ENCODE measurements at regions not wholly inside any gene's neighbourhood (a gene's known extent, or its start where the extent isn't known, plus 50 kb on each side); places are given as distances from the start of the nearest gene placed in this dataset.

GRCh38 chr16:27717726-27718125 lies 167.8 kb downstream of the KATNIP start:
- Histone ChIP-seq H4K5ac (ENCODE audit: low read length) (no peak overlapping the region), H3K4me1 (ENCODE audit: control insufficient read depth, low read depth, low read length) (no peaks in the 10 kb centered on the region), H3K79me2 (ENCODE audit: control insufficient read depth, insufficient read depth, low read length) (no peaks in the 10 kb centered on the region), H3K4me2 (ENCODE audit: low read length) (no peak overlapping the region), H2AK5ac (ENCODE audit: low read length) (no peak overlapping the region), H3K18ac (ENCODE audit: low read length) (no peak overlapping the region), H3K36me3 (ENCODE audit: control insufficient read depth, insufficient read depth, low read length) (no peaks in the 10 kb centered on the region), H2BK5ac (ENCODE audit: low read length) (no peak overlapping the region), H3K27ac (ENCODE audit: low read depth, low read length) (no peak overlapping the region), H3K4ac (ENCODE audit: low read depth, low read length) (no peak overlapping the region), H2BK120ac (ENCODE audit: low read depth, low read length) (no peak overlapping the region), H3K4me3 (ENCODE audit: low read length) (no peak overlapping the region), H3K23ac (ENCODE audit: low read length) (no peak overlapping the region), H3K56ac (ENCODE audit: low read length) (no peak overlapping the region), H3K79me1 (ENCODE audit: low read length) (no peaks in the 10 kb centered on the region), H2BK15ac (replicated peaks; ENCODE audit: low read depth) (no peak overlapping the region), H4K8ac (ENCODE audit: low read depth, low read length) (no peak overlapping the region), H3K27me3 (ENCODE audit: insufficient read depth, low read length, poor library complexity) (no peaks in the 10 kb centered on the region), H3K9ac (ENCODE audit: low read length) (no peak overlapping the region)
- no CpG with 5 or more reads among the region's 2 CpGs for WGBS (ENCODE audit: extremely low coverage, insufficient coverage, low lambda C conversion rate)
- no peak for DNase-seq

- Histone ChIP-seq H3K4me1 (ENCODE audit: control insufficient read depth, low read depth, low read length) (no peaks in the 10 kb centered on the region), H3K79me1 (ENCODE audit: low read length) (no peaks in the 10 kb centered on the region), H3K27ac (ENCODE audit: low read depth, low read length) (no peak overlapping the region), H3K36me3 (ENCODE audit: control insufficient read depth, insufficient read depth, low read length) (no peaks in the 10 kb centered on the region), H3K79me2 (ENCODE audit: control insufficient read depth, insufficient read depth, low read length) (no peaks in the 10 kb centered on the region), H4K5ac (ENCODE audit: low read length) (no peak overlapping the region), H3K27me3 (ENCODE audit: insufficient read depth, low read length, poor library complexity) (no peaks in the 10 kb centered on the region), H3K56ac (ENCODE audit: low read length) (no peak overlapping the region), H2BK15ac (replicated peaks; ENCODE audit: low read depth) (no peak overlapping the region), H4K8ac (ENCODE audit: low read depth, low read length) (no peak overlapping the region), H3K4me3 (ENCODE audit: low read length) (no peak overlapping the region), H3K18ac (ENCODE audit: low read length) (no peak overlapping the region), H3K9ac (ENCODE audit: low read length) (no peak overlapping the region), H3K4me2 (ENCODE audit: low read length) (no peak overlapping the region), H3K23ac (ENCODE audit: low read length) (no peak overlapping the region), H3K4ac (ENCODE audit: low read depth, low read length) (no peak overlapping the region), H2AK5ac (ENCODE audit: low read length) (no peak overlapping the region), H2BK120ac (ENCODE audit: low read depth, low read length) (no peak overlapping the region), H2BK5ac (ENCODE audit: low read length) (no peak overlapping the region)
- DNase-seq, result no peak
- WGBS (ENCODE audit: extremely low coverage, insufficient coverage, low lambda C conversion rate), result no CpG with 5 or more reads among the region's 15 CpGs
Observed at GRCh38 chr16:27718201-27719105, 168.5 kb downstream of the KATNIP start.

- no peaks in the 10 kb centered on the region for H3K36me3 ChIP-seq (ENCODE audit: control insufficient read depth, insufficient read depth, low read length)
- H3K4ac ChIP-seq (ENCODE audit: low read depth, low read length), result no peak overlapping the region
- WGBS (ENCODE audit: extremely low coverage, insufficient coverage, low lambda C conversion rate), result no CpG with 5 or more reads among the region's 3 CpGs
- no peak overlapping the region for H2BK5ac ChIP-seq (ENCODE audit: low read length)
- no peak overlapping the region for H3K4me2 ChIP-seq (ENCODE audit: low read length)
- H3K27ac ChIP-seq (ENCODE audit: low read depth, low read length), result no peak overlapping the region
- no peak overlapping the region for H2BK15ac ChIP-seq (replicated peaks; ENCODE audit: low read depth)
- DNase-seq, result no peak
- H4K8ac ChIP-seq (ENCODE audit: low read depth, low read length), result no peak overlapping the region
- H3K18ac ChIP-seq (ENCODE audit: low read length), result no peak overlapping the region
- no peak overlapping the region for H3K4me3 ChIP-seq (ENCODE audit: low read length)
- no peak overlapping the region for H2AK5ac ChIP-seq (ENCODE audit: low read length)
- no peaks in the 10 kb centered on the region for H3K4me1 ChIP-seq (ENCODE audit: control insufficient read depth, low read depth, low read length)
- H2BK120ac ChIP-seq (ENCODE audit: low read depth, low read length), result no peak overlapping the region
- H3K27me3 ChIP-seq (ENCODE audit: insufficient read depth, low read length, poor library complexity), result no peaks in the 10 kb centered on the region
- H3K79me2 ChIP-seq (ENCODE audit: control insufficient read depth, insufficient read depth, low read length), result no peaks in the 10 kb centered on the region
- H3K56ac ChIP-seq (ENCODE audit: low read length), result no peak overlapping the region
- H4K5ac ChIP-seq (ENCODE audit: low read length), result no peak overlapping the region
- no peak overlapping the region for H3K9ac ChIP-seq (ENCODE audit: low read length)
- no peak overlapping the region for H3K23ac ChIP-seq (ENCODE audit: low read length)
- no peaks in the 10 kb centered on the region for H3K79me1 ChIP-seq (ENCODE audit: low read length)
Observed at GRCh38 chr16:27719106-27719445, 169.1 kb downstream of the KATNIP start.

GRCh38 chr16:27720731-27721530 lies 171.0 kb downstream of the KATNIP start:
- Histone ChIP-seq H3K27ac (ENCODE audit: low read depth, low read length) (no peak overlapping the region), H3K4ac (ENCODE audit: low read depth, low read length) (no peak overlapping the region), H3K4me3 (ENCODE audit: low read length) (no peak overlapping the region), H3K27me3 (ENCODE audit: insufficient read depth, low read length, poor library complexity) (no peaks in the 10 kb centered on the region), H3K18ac (ENCODE audit: low read length) (no peak overlapping the region), H4K8ac (ENCODE audit: low read depth, low read length) (no peak overlapping the region), H3K9ac (ENCODE audit: low read length) (no peak overlapping the region), H3K23ac (ENCODE audit: low read length) (no peak overlapping the region), H3K4me1 (ENCODE audit: control insufficient read depth, low read depth, low read length) (no peaks in the 10 kb centered on the region), H3K79me1 (ENCODE audit: low read length) (no peaks in the 10 kb centered on the region), H3K56ac (ENCODE audit: low read length) (no peak overlapping the region), H2BK15ac (replicated peaks; ENCODE audit: low read depth) (no peak overlapping the region), H4K5ac (ENCODE audit: low read length) (no peak overlapping the region), H2AK5ac (ENCODE audit: low read length) (no peak overlapping the region), H3K4me2 (ENCODE audit: low read length) (no peak overlapping the region), H2BK5ac (ENCODE audit: low read length) (no peak overlapping the region), H2BK120ac (ENCODE audit: low read depth, low read length) (no peak overlapping the region), H3K79me2 (ENCODE audit: control insufficient read depth, insufficient read depth, low read length) (no peaks in the 10 kb centered on the region), H3K36me3 (ENCODE audit: control insufficient read depth, insufficient read depth, low read length) (no peaks in the 10 kb centered on the region)
- no CpG with 5 or more reads among the region's 20 CpGs for WGBS (ENCODE audit: extremely low coverage, insufficient coverage, low lambda C conversion rate)
- DNase-seq, result no peak

GRCh38 chr16:27721531-27722181 lies 171.7 kb downstream of the KATNIP start:
- Histone ChIP-seq H2BK5ac (ENCODE audit: low read length) (no peak overlapping the region), H3K79me1 (ENCODE audit: low read length) (no peaks in the 10 kb centered on the region), H3K23ac (ENCODE audit: low read length) (no peak overlapping the region), H3K18ac (ENCODE audit: low read length) (no peak overlapping the region), H3K79me2 (ENCODE audit: control insufficient read depth, insufficient read depth, low read length) (no peaks in the 10 kb centered on the region), H3K9ac (ENCODE audit: low read length) (no peak overlapping the region), H2AK5ac (ENCODE audit: low read length) (no peak overlapping the region), H3K27ac (ENCODE audit: low read depth, low read length) (no peak overlapping the region), H4K5ac (ENCODE audit: low read length) (no peak overlapping the region), H3K4ac (ENCODE audit: low read depth, low read length) (no peak overlapping the region), H2BK120ac (ENCODE audit: low read depth, low read length) (no peak overlapping the region), H2BK15ac (replicated peaks; ENCODE audit: low read depth) (no peak overlapping the region), H3K56ac (ENCODE audit: low read length) (no peak overlapping the region), H4K8ac (ENCODE audit: low read depth, low read length) (no peak overlapping the region), H3K36me3 (ENCODE audit: control insufficient read depth, insufficient read depth, low read length) (no peaks in the 10 kb centered on the region), H3K4me3 (ENCODE audit: low read length) (no peak overlapping the region), H3K4me2 (ENCODE audit: low read length) (no peak overlapping the region), H3K4me1 (ENCODE audit: control insufficient read depth, low read depth, low read length) (no peaks in the 10 kb centered on the region), H3K27me3 (ENCODE audit: insufficient read depth, low read length, poor library complexity) (no peaks in the 10 kb centered on the region)
- WGBS (ENCODE audit: extremely low coverage, insufficient coverage, low lambda C conversion rate), result no CpG with 5 or more reads among the region's 10 CpGs
- no peak for DNase-seq
